GM23338 (cell line): ENCODE measurements at regions not wholly inside any gene's neighbourhood (a gene's known extent, or its start where the extent isn't known, plus 50 kb on each side); places are given as distances from the start of the nearest gene placed in this dataset.

Source experiments
- ATAC-seq: fragments of 200-7000 bp; cut with Tn5 transposase; 3 replicates; pipeline ENCODE4 v1.9.1; 2020
- DNase-seq: peaks from one replicate; pipeline ENCODE4 v3.0.0-alpha.2; 2015; ENCODE audit warnings: low spot score
- H2AFZ ChIP-seq: fragments of 200-600 bp; sonication (generic); 2 replicates; pipeline ENCODE4 v1.8.0; 2016; ENCODE audit warnings: antibody characterized with exemption, mild to moderate bottlenecking, moderate library complexity
- H3F3A ChIP-seq: fragments of 200-600 bp; sonication (generic); replicated peaks from 2 replicates; pipeline ENCODE4 v1.8.0; 2017; ENCODE audit warnings: antibody characterized with exemption, mixed run types, low read depth
- H3K27ac ChIP-seq: fragments of 200-600 bp; sonication (generic); 2 replicates; pipeline ENCODE4 v1.6.1; 2016; ENCODE audit warnings: low read depth
- H3K27me3 ChIP-seq: fragments of 200-600 bp; sonication (generic); 2 replicates; pipeline ENCODE4 v1.8.0; 2016; ENCODE audit warnings: mild to moderate bottlenecking, mixed run types, moderate library complexity; ENCODE audit not compliant: insufficient read depth
- H3K36me3 ChIP-seq: fragments of 200-600 bp; sonication (generic); 2 replicates; pipeline ENCODE4 v1.8.0; 2016; ENCODE audit warnings: mild to moderate bottlenecking; ENCODE audit not compliant: insufficient read depth
- H3K4me1 ChIP-seq: fragments of 200-600 bp; sonication (generic); 2 replicates; pipeline ENCODE4 v1.8.0; 2016; ENCODE audit warnings: mild to moderate bottlenecking, moderate library complexity; ENCODE audit not compliant: insufficient read depth
- H3K4me2 ChIP-seq: fragments of 200-600 bp; sonication (generic); 2 replicates; pipeline ENCODE4 v1.7.1; 2017; ENCODE audit warnings: mixed run types
- H3K4me3 ChIP-seq: fragments of 200-600 bp; sonication (generic); 2 replicates; pipeline ENCODE4 v1.6.1; 2016; ENCODE audit warnings: mixed run types
- H3K79me2 ChIP-seq: fragments of 200-600 bp; sonication (generic); replicated peaks from 2 replicates; pipeline ENCODE4 v1.8.0; 2017; ENCODE audit warnings: mild to moderate bottlenecking; ENCODE audit not compliant: insufficient read depth
- H3K9me2 ChIP-seq: fragments of 200-600 bp; sonication (generic); 2 replicates; pipeline ENCODE4 v1.8.0; 2017; ENCODE audit not compliant: insufficient read depth
- H4K20me1 ChIP-seq: fragments of 200-600 bp; sonication (generic); replicated peaks from 2 replicates; pipeline ENCODE4 v1.8.0; 2017; ENCODE audit warnings: mild to moderate bottlenecking; ENCODE audit not compliant: insufficient read depth
- H3K27ac Mint-ChIP-seq: 2 replicates; pipeline ENCODE4 v1.8.0; 2020; ENCODE audit warnings: inconsistent platforms, mild to moderate bottlenecking, moderate library complexity, mixed read lengths
- H3K27me3 Mint-ChIP-seq: 3 replicates; pipeline ENCODE4 v1.8.0; 2022; ENCODE audit warnings: low read depth, mild to moderate bottlenecking, moderate library complexity, mixed read lengths, inconsistent platforms; ENCODE audit not compliant: insufficient read depth, poor library complexity
- H3K36me3 Mint-ChIP-seq: 3 replicates; pipeline ENCODE4 v1.8.0; 2021; ENCODE audit warnings: low read depth, mild to moderate bottlenecking, inconsistent platforms, moderate library complexity, mixed read lengths
- H3K4me1 Mint-ChIP-seq: 3 replicates; pipeline ENCODE4 v1.8.0; 2020; ENCODE audit warnings: mild to moderate bottlenecking, inconsistent platforms, mixed read lengths
- H3K4me3 Mint-ChIP-seq: 3 replicates; pipeline ENCODE4 v1.8.0; 2021; ENCODE audit warnings: moderate library complexity, mild to moderate bottlenecking, inconsistent platforms, mixed read lengths
- H3K9me3 Mint-ChIP-seq: 3 replicates; pipeline ENCODE4 v1.8.0; 2020; ENCODE audit warnings: moderate library complexity, mild to moderate bottlenecking, inconsistent platforms, mixed read lengths
- CREB1 ChIP-seq: fragments of 250-450 bp; sonication (Bioruptor Pico); IDR thresholded peaks from 2 replicates; pipeline ENCODE4 v1.5.0; 2020; ENCODE audit warnings: low read depth, mild to moderate bottlenecking, moderate library complexity
- EZH2phosphoT487 ChIP-seq: fragments of 200-600 bp; sonication (generic); IDR thresholded peaks from one replicate; pipeline ENCODE4 v1.8.1; 2018; ENCODE audit warnings: antibody characterized with exemption; ENCODE audit not compliant: unreplicated experiment
- JUNB ChIP-seq: IDR thresholded peaks from one replicate; pipeline ENCODE4 v1.6.1; 2016; ENCODE audit warnings: antibody characterized with exemption; ENCODE audit not compliant: unreplicated experiment
- NANOG ChIP-seq: IDR thresholded peaks from 2 replicates; pipeline ENCODE4 v1.6.1; 2016; ENCODE audit warnings: antibody characterized with exemption, borderline replicate concordance
- POLR2AphosphoS5 ChIP-seq: IDR thresholded peaks from 2 replicates; pipeline ENCODE4 v1.6.1; 2016; ENCODE audit warnings: antibody characterized with exemption, low read depth
- REST ChIP-seq: IDR thresholded peaks from one replicate; pipeline ENCODE4 v1.6.1; 2018; ENCODE audit warnings: antibody characterized with exemption; ENCODE audit not compliant: unreplicated experiment
- STAT1 ChIP-seq: IDR thresholded peaks from one replicate; pipeline ENCODE4 v1.6.1; 2016; ENCODE audit warnings: antibody characterized with exemption; ENCODE audit not compliant: unreplicated experiment
- ZNF331 ChIP-seq: fragments of 250-450 bp; sonication (Bioruptor Pico); IDR thresholded peaks from 2 replicates; pipeline ENCODE4 v1.5.0; 2020; ENCODE audit warnings: low read depth, mild to moderate bottlenecking, moderate library complexity
- TF ChIP-seq, protein P1 (sequence below), 2 experiments: fragments of 200-600 bp in 1 of 2; sonication (generic) in 1 of 2; conservative IDR thresholded peaks; 2 replicates each; pipeline versions ENCODE4 v1.5.1 to v1.6.1; 2016 to 2017; ENCODE audit warnings: antibody characterized with exemption in 2 of 2, low read depth in 2 of 2, mild to moderate bottlenecking in 2 of 2, moderate library complexity in 1 of 2
- TF ChIP-seq, protein P2 (sequence below): fragments of 250-450 bp; sonication (Bioruptor Pico); IDR thresholded peaks from 2 replicates; pipeline ENCODE4 v1.5.0; 2020; ENCODE audit warnings: mild to moderate bottlenecking, moderate library complexity

DNA sequence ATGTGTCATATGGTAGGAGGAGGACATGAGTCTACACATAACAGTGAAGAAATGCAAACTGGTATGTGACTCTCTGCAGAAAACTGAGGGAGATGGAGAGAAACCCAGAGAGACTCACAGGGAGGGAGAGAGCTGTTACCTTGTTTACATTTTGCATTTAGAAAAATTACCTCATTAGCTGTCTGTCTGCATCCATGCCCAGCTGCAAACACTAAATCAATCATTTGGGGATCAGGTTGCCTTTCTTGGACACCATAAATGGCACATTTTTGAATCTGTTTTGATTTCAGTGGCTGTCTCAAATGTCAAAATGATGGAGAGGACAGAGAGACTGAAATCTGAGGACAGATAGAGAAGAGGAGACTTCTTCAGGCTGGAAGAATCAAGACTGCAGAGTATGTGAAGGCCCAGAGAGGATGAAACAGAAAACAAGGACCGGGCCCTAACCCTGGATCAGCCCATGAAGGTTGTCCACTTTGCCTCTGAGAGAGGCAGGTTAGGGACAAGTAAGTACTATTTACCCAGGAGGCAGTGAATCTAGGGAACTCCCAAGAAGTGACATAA lies 92.2 kb downstream of the UNC5CL start:
- ATAC-seq (no peak), DNase-seq (no peak)
- no peak overlapping the region for H3K4me3 Mint-ChIP-seq
- H3K79me2 ChIP-seq = no peaks in the 10 kb centered on the region
- TF ChIP-seq JUNB (no peak), EZH2phosphoT487 (no peak), NANOG (no peak), REST (no peak), POLR2AphosphoS5 (no peak), STAT1 (no peak), ZNF331 (CRISPR knock-in tag) (no peak), CREB1 (CRISPR knock-in tag) (no peak)
- TF ChIP-seq, protein P1, sequence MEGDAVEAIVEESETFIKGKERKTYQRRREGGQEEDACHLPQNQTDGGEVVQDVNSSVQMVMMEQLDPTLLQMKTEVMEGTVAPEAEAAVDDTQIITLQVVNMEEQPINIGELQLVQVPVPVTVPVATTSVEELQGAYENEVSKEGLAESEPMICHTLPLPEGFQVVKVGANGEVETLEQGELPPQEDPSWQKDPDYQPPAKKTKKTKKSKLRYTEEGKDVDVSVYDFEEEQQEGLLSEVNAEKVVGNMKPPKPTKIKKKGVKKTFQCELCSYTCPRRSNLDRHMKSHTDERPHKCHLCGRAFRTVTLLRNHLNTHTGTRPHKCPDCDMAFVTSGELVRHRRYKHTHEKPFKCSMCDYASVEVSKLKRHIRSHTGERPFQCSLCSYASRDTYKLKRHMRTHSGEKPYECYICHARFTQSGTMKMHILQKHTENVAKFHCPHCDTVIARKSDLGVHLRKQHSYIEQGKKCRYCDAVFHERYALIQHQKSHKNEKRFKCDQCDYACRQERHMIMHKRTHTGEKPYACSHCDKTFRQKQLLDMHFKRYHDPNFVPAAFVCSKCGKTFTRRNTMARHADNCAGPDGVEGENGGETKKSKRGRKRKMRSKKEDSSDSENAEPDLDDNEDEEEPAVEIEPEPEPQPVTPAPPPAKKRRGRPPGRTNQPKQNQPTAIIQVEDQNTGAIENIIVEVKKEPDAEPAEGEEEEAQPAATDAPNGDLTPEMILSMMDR (conservative IDR thresholded peaks at IDR 0.05; ENCODE audit: low read depth in 2 of 2) = no peak
- TF ChIP-seq, protein P2, sequence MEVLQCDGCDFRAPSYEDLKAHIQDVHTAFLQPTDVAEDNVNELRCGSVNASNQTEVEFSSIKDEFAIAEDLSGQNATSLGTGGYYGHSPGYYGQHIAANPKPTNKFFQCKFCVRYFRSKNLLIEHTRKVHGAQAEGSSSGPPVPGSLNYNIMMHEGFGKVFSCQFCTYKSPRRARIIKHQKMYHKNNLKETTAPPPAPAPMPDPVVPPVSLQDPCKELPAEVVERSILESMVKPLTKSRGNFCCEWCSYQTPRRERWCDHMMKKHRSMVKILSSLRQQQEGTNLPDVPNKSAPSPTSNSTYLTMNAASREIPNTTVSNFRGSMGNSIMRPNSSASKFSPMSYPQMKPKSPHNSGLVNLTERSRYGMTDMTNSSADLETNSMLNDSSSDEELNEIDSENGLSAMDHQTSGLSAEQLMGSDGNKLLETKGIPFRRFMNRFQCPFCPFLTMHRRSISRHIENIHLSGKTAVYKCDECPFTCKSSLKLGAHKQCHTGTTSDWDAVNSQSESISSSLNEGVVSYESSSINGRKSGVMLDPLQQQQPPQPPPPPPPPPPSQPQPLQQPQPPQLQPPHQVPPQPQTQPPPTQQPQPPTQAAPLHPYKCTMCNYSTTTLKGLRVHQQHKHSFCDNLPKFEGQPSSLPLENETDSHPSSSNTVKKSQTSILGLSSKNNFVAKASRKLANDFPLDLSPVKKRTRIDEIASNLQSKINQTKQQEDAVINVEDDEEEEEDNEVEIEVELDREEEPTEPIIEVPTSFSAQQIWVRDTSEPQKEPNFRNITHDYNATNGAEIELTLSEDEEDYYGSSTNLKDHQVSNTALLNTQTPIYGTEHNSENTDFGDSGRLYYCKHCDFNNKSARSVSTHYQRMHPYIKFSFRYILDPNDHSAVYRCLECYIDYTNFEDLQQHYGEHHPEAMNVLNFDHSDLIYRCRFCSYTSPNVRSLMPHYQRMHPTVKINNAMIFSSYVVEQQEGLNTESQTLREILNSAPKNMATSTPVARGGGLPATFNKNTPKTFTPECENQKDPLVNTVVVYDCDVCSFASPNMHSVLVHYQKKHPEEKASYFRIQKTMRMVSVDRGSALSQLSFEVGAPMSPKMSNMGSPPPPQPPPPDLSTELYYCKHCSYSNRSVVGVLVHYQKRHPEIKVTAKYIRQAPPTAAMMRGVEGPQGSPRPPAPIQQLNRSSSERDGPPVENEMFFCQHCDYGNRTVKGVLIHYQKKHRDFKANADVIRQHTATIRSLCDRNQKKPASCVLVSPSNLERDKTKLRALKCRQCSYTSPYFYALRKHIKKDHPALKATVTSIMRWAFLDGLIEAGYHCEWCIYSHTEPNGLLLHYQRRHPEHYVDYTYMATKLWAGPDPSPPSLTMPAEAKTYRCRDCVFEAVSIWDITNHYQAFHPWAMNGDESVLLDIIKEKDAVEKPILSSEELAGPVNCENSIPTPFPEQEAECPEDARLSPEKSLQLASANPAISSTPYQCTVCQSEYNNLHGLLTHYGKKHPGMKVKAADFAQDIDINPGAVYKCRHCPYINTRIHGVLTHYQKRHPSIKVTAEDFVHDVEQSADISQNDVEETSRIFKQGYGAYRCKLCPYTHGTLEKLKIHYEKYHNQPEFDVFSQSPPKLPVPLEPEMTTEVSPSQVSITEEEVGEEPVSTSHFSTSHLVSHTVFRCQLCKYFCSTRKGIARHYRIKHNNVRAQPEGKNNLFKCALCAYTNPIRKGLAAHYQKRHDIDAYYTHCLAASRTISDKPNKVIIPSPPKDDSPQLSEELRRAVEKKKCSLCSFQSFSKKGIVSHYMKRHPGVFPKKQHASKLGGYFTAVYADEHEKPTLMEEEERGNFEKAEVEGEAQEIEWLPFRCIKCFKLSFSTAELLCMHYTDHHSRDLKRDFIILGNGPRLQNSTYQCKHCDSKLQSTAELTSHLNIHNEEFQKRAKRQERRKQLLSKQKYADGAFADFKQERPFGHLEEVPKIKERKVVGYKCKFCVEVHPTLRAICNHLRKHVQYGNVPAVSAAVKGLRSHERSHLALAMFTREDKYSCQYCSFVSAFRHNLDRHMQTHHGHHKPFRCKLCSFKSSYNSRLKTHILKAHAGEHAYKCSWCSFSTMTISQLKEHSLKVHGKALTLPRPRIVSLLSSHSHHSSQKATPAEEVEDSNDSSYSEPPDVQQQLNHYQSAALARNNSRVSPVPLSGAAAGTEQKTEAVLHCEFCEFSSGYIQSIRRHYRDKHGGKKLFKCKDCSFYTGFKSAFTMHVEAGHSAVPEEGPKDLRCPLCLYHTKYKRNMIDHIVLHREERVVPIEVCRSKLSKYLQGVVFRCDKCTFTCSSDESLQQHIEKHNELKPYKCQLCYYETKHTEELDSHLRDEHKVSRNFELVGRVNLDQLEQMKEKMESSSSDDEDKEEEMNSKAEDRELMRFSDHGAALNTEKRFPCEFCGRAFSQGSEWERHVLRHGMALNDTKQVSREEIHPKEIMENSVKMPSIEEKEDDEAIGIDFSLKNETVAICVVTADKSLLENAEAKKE = no peak
- peaks cover 3% of the 10 kb centered on the region; the same call in 2 of the 3 replicates for H3K9me3 Mint-ChIP-seq
- H3K4me1 ChIP-seq = peaks cover 46% of the 10 kb centered on the region
- H4K20me1 ChIP-seq = no peaks in the 10 kb centered on the region
- H3K9me2 ChIP-seq = no peaks in the 10 kb centered on the region
- H3K27ac Mint-ChIP-seq = peak overlapping the region; percentile 28; the same call in 1 of the 2 replicates
- peaks cover 9% of the 10 kb centered on the region for H3F3A ChIP-seq
- H3K4me2 ChIP-seq = no peak overlapping the region
- H3K4me1 Mint-ChIP-seq = peaks cover 50% of the 10 kb centered on the region
- no peaks in the 10 kb centered on the region for H3K36me3 ChIP-seq
- no peak overlapping the region for H3K4me3 ChIP-seq
- H3K36me3 Mint-ChIP-seq = no peaks in the 10 kb centered on the region
- H3K27me3 Mint-ChIP-seq = no peaks in the 10 kb centered on the region
- H3K27me3 ChIP-seq = no peaks in the 10 kb centered on the region
- H3K27ac ChIP-seq = no peak overlapping the region
- no peak overlapping the region for H2AFZ ChIP-seq
